AG10803 (cell line): ENCODE measurements at regions not wholly inside any gene's neighbourhood (a gene's known extent, or its start where the extent isn't known, plus 50 kb on each side); places are given as distances from the start of the nearest gene placed in this dataset.

ENCODE experiments used
- DNase-seq: peaks from one replicate; pipeline ENCODE4 v3.0.0; 2010; ENCODE audit warnings: low read depth
- H3K4me3 ChIP-seq: 2 replicates; pipeline ENCODE4 v1.5.1; 2011; ENCODE audit warnings: mild to moderate bottlenecking, low read length, control low read depth
- TF ChIP-seq, protein P1 (sequence below): conservative IDR thresholded peaks from 2 replicates; pipeline ENCODE4 v1.5.1; 2011; ENCODE audit warnings: mild to moderate bottlenecking, low read length, control low read depth, inconsistent platforms

DNA sequence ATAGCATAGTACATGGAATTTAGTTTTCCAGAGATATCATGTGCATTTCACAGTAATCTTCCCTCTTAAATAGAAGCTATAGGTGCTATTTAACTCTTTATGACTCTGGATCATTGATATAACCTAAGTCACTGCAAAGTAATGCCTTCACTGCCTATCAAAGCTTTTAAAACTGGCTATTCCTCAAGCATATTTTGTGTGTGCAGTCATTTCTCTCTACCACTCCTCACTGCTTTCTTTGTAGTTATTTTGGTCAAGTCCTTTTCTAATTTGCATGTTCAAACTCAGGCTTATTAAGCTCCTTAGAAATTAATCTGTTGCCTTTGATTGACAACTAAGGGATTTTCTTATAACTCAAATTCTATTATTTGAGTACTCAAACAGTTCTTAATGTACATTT, 79.4 kb upstream of the PLEKHG7 start:
- no peak overlapping the region for H3K4me3 ChIP-seq
- DNase-seq: no peak
- TF ChIP-seq, protein P1, sequence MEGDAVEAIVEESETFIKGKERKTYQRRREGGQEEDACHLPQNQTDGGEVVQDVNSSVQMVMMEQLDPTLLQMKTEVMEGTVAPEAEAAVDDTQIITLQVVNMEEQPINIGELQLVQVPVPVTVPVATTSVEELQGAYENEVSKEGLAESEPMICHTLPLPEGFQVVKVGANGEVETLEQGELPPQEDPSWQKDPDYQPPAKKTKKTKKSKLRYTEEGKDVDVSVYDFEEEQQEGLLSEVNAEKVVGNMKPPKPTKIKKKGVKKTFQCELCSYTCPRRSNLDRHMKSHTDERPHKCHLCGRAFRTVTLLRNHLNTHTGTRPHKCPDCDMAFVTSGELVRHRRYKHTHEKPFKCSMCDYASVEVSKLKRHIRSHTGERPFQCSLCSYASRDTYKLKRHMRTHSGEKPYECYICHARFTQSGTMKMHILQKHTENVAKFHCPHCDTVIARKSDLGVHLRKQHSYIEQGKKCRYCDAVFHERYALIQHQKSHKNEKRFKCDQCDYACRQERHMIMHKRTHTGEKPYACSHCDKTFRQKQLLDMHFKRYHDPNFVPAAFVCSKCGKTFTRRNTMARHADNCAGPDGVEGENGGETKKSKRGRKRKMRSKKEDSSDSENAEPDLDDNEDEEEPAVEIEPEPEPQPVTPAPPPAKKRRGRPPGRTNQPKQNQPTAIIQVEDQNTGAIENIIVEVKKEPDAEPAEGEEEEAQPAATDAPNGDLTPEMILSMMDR: no peak

- no peak overlapping the region for H3K4me3 ChIP-seq
- DNase-seq: peak; percentile 79
- TF ChIP-seq, protein P1: no peak
Observed at GRCh38 chr12:92621833-92622232, 81.0 kb upstream of the PLEKHG7 start.

DNA sequence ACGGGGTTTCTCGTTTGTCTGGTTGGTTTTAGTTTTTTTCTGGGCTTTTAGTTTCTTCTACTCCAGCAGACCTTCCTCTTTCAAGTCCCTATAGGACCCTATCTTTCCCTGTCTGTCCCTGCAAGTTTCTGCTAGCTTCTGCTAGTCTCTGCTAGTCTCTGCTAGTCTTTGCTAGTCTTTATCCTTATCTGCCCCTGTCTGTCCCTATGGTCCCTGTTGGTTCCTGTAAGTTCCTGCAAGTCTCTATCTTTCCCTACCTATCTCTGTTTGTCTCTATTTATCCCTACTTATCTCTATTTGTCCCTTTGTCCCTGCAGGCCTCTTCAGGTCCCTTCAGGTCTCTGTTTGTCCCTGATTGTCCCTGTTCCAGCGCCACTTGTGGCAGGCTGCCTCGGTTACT, 81.5 kb upstream of the PLEKHG7 start:
- TF ChIP-seq, protein P1: no peak

DNA sequence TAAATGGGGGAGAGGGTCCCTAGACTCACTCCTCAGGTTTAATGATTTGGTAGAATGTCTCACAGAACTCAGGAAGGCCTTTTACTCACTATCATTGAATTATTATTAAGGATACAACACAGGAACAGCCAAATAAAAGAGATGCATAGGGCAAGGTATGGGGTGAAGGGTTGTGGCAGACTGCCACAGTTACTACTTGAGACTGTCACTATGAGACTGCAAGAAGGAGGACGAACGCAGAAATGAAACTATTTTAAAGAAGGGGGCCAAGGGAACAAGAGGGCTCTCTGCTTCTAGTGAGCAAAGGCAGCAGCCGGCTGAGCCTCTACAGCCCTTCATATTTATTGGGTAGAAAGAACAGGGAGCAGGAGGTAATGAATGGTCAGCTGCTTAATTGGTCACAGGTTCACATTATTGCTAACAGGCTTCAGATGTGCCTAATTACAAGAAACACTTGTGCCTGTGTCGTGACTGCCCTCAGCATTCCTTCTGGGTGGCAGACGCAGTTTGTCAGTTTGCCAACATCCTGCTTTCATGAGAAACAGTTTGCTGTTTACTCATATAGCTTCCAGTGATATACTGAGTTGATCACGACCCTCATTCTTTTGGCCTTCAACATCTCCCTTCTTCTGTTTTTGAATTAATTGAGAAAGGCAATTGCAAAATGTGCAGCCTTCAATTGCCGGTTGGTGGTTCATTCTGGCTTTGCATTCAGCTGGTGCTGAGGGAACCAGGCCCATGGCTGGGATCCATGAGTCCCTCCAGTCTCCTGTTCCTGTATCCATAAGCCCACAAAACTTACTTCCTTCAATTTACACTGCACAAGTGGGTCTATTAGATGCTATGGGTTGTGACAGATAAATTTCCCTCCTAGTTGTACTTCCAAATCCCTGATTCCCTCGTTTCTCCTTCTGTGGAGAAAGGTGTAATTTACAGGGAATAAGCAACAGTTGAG, 82.8 kb upstream of the PLEKHG7 start:
- H3K4me3 ChIP-seq: no peak overlapping the region
- TF ChIP-seq, protein P1: no peak
- peak; percentile 74 for DNase-seq

More for the DNA sequence above, 81.5 kb upstream of the PLEKHG7 start:
- DNase-seq: no peak
- H3K4me3 ChIP-seq: no peak overlapping the region

DNA sequence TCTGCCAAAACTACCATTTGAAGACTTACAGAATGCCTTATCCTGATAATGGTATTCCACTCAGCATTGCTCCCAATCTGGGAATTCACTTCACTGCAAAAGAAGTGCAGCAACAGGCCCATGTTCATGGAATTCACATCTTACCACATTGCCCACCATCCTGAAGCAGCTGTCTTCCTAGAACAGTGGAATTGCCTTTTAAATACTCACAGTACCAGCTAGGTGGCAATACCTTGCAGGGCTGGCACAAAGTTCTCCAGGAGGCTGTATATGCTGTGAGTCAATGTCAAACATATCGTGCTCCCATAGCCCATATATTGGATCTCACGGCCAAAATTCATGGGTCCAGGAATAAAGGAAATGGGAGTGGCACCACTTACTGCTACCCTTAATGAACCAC, 83.8 kb upstream of the PLEKHG7 start:
- DNase-seq: no peak
- H3K4me3 ChIP-seq: no peak overlapping the region
- TF ChIP-seq, protein P1: no peak

DNA sequence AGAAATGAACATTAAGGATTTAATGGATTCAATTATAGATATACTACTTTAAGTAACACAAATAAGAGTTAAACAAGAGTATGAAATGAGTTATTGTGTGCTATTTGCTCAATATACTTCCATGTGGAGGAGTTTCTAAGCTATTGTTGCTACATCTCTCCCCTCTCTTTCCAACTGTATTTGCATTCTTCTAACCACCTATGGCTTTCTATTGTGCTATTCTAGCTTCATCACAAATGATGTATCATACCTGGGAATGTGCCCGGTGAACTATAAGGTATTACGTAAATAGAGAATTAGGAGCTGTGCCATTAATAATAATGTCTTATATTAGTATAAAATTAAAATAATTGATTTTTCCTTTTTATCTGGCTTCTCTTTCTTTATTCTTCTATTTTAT, 87.1 kb upstream of the PLEKHG7 start:
- no peak overlapping the region for H3K4me3 ChIP-seq
- DNase-seq: no peak
- TF ChIP-seq, protein P1: no peak

DNA sequence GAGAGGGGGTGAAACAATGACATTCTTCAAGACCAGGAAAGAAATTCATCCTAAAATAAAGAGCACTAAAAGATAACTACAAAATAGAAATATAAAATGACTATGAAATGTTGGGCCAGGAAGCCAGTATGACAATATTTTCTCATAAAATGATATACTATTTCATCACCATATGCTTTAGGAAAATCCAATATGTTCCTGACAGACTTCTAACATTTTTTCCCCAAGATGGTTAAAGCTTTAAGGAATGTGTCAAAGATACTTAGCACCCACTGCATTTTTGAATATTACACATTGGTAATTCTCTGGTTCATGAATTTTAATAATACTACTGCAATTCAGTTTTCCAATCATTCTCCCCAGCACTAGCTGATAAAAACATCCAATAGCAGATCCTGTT, 87.7 kb upstream of the PLEKHG7 start:
- DNase-seq: no peak
- no peak overlapping the region for H3K4me3 ChIP-seq
- TF ChIP-seq, protein P1: no peak
